Esophagus muscularis mucosa (tissue), 4 donors: ENCODE measurements at regions not wholly inside any gene's neighbourhood (a gene's known extent, or its start where the extent isn't known, plus 50 kb on each side); places are given as distances from the start of the nearest gene placed in this dataset.

ENCODE experiments used
- DNase-seq: peaks from one replicate; pipeline ENCODE4 v3.0.0-alpha.2; 2017; ENCODE audit errors: extremely low spot score
- H3K27ac ChIP-seq, 4 donors: fragments of 200-600 bp; sonication (generic); replicated peaks in 1 of 4; 1 replicate in 3 of 4; 2 replicates in 1 of 4; pipeline ENCODE4 v1.5.1; 2016 to 2019; ENCODE audit warnings: mild to moderate bottlenecking in 1 of 4
- H3K27me3 ChIP-seq, 4 donors: fragments of 200-600 bp; sonication (generic); one replicate each; pipeline versions ENCODE4 v1.5.1 to v1.6.0; 2016 to 2019
- H3K36me3 ChIP-seq, 4 donors: fragments of 200-600 bp; sonication (generic); one replicate each; pipeline ENCODE4 v1.5.1; 2016 to 2019
- H3K4me1 ChIP-seq, 4 donors: fragments of 200-600 bp; sonication (generic); one replicate each; pipeline ENCODE4 v1.5.1; 2016 to 2019
- H3K4me3 ChIP-seq, 4 donors: fragments of 200-600 bp; sonication (generic); 1 replicate in 2 of 4; 2 replicates in 2 of 4; pipeline ENCODE4 v1.5.1; 2016 to 2019; ENCODE audit warnings: mild to moderate bottlenecking in 4 of 4, moderate library complexity in 1 of 4
- H3K9me3 ChIP-seq, 4 donors: fragments of 200-600 bp; sonication (generic); 1 replicate in 3 of 4; 2 replicates in 1 of 4; pipeline ENCODE4 v1.5.1; 2016 to 2019
- CTCF ChIP-seq, 3 experiments: fragments of 200-600 bp in 2 of 3; fragments of 450-650 bp in 1 of 3; sonication (generic) in 2 of 3; IDR thresholded peaks; one replicate each; pipeline ENCODE4 v1.5.1; 2017 to 2019; ENCODE audit warnings: antibody characterized with exemption in 3 of 3, mild to moderate bottlenecking in 2 of 3, moderate library complexity in 1 of 3
- EP300 ChIP-seq: sonication (generic); formaldehyde crosslinking; IDR thresholded peaks from one replicate; pipeline ENCODE4 v1.6.1; 2017; ENCODE audit warnings: antibody characterized with exemption
- POLR2A ChIP-seq: fragments of 450-650 bp; IDR thresholded peaks from one replicate; pipeline ENCODE4 v1.6.1; 2017; ENCODE audit warnings: antibody characterized with exemption, moderate library complexity, mild to moderate bottlenecking, low read depth
- POLR2AphosphoS5 ChIP-seq, 2 donors: sonication (generic); formaldehyde crosslinking; IDR thresholded peaks; one replicate each; pipeline ENCODE4 v1.6.1; 2017; ENCODE audit warnings: antibody characterized with exemption in 2 of 2
- WGBS: methylation state at CpG from one replicate; pipeline ENCODE4 v1.1.5; 2018; 5-methylcytosine and 5-hydroxymethylcytosine counted together
- intact Hi-C: fragments of 100-400 bp; cut with DNase I; formaldehyde crosslinking; loops from one replicate; pipeline ENCODE4 v1.15.1; 2023

GRCh38 chr11:70672991-70673653 lies 274.8 kb downstream of the CTTN start:
- Histone ChIP-seq H3K4me3 (no peak overlapping the region), H3K27ac (no peak overlapping the region), H3K4me1 (no peaks in the 10 kb centered on the region), H3K27me3 (peaks cover 0 to 16% (median 0%) of the 10 kb centered on the region in 4 donors), H3K9me3 (no peaks in the 10 kb centered on the region), H3K36me3 (no peaks in the 10 kb centered on the region)
- TF ChIP-seq CTCF (IDR thresholded peaks at IDR 0.05) (no peak), EP300 (no peak), POLR2AphosphoS5 (IDR thresholded peaks at IDR 0.05) (no peak), POLR2A (no peak)
- no peak for DNase-seq
- intact Hi-C loops, result no loop called here
- 82% methylated on average over 6 of the region's 8 CpGs for WGBS

- Histone ChIP-seq H3K36me3 (no peaks in the 10 kb centered on the region), H3K4me3 (no peak overlapping the region), H3K27me3 (peaks cover 0 to under 1% (median 0%) of the 10 kb centered on the region in 4 donors), H3K27ac (no peak overlapping the region), H3K4me1 (no peaks in the 10 kb centered on the region), H3K9me3 (no peaks in the 10 kb centered on the region)
- TF ChIP-seq POLR2AphosphoS5 (IDR thresholded peaks at IDR 0.05) (no peak), EP300 (no peak), CTCF (IDR thresholded peaks at IDR 0.05) (no peak), POLR2A (no peak)
- intact Hi-C loops, result no loop called here
- no peak for DNase-seq
- WGBS, result 84% methylated on average over 3 of the region's 3 CpGs
Observed at GRCh38 chr11:70674605-70675004, 276.3 kb downstream of the CTTN start.

- no peak for DNase-seq
- no peaks in the 10 kb centered on the region for H3K4me1 ChIP-seq
- no peak overlapping the region for H3K27ac ChIP-seq
- no peaks in the 10 kb centered on the region for H3K27me3 ChIP-seq
- H3K36me3 ChIP-seq, result no peaks in the 10 kb centered on the region
- intact Hi-C loops, result no loop called here
- WGBS, result 66% methylated on average over 5 of the region's 7 CpGs
- no peak for TF ChIP-seq CTCF (IDR thresholded peaks at IDR 0.05)
- TF ChIP-seq EP300, result no peak
- TF ChIP-seq POLR2A, result no peak
- TF ChIP-seq POLR2AphosphoS5 (IDR thresholded peaks at IDR 0.05), result no peak
- no peak overlapping the region for H3K4me3 ChIP-seq
- no peaks in the 10 kb centered on the region for H3K9me3 ChIP-seq
Observed at GRCh38 chr11:70675697-70676374, 277.5 kb downstream of the CTTN start.

- no peak overlapping the region for H3K4me3 ChIP-seq
- H3K27me3 ChIP-seq, result no peaks in the 10 kb centered on the region
- intact Hi-C loops, result no loop called here
- no peaks in the 10 kb centered on the region for H3K36me3 ChIP-seq
- no peak overlapping the region for H3K27ac ChIP-seq
- WGBS, result 84% methylated on average over 18 of the region's 19 CpGs
- H3K9me3 ChIP-seq, result no peaks in the 10 kb centered on the region
- DNase-seq, result no peak
- no peak for TF ChIP-seq POLR2AphosphoS5 (IDR thresholded peaks at IDR 0.05)
- no peak for TF ChIP-seq POLR2A
- TF ChIP-seq EP300, result no peak
- no peak for TF ChIP-seq CTCF (IDR thresholded peaks at IDR 0.05)
- H3K4me1 ChIP-seq, result no peaks in the 10 kb centered on the region
Observed at GRCh38 chr11:70677232-70677916, 279.0 kb downstream of the CTTN start.
